Activated CD8-positive, alpha-beta memory T cell treated with anti-CD3 and anti-CD28 coated beads, Interleukin-2, amount 50 U/mL, for 4 hours (primary cell): ENCODE measurements at regions not wholly inside any gene's neighbourhood (a gene's known extent, or its start where the extent isn't known, plus 50 kb on each side); places are given as distances from the start of the nearest gene placed in this dataset.
"Not testable (repeated sequence)": the region's sequence is repeated elsewhere in the genome, so short reads cannot be mapped to it uniquely, and the experiment has no call there.

Source experiments
- DNase-seq: peaks from one replicate; pipeline ENCODE4 v3.0.0-alpha.2; 2020

DNA sequence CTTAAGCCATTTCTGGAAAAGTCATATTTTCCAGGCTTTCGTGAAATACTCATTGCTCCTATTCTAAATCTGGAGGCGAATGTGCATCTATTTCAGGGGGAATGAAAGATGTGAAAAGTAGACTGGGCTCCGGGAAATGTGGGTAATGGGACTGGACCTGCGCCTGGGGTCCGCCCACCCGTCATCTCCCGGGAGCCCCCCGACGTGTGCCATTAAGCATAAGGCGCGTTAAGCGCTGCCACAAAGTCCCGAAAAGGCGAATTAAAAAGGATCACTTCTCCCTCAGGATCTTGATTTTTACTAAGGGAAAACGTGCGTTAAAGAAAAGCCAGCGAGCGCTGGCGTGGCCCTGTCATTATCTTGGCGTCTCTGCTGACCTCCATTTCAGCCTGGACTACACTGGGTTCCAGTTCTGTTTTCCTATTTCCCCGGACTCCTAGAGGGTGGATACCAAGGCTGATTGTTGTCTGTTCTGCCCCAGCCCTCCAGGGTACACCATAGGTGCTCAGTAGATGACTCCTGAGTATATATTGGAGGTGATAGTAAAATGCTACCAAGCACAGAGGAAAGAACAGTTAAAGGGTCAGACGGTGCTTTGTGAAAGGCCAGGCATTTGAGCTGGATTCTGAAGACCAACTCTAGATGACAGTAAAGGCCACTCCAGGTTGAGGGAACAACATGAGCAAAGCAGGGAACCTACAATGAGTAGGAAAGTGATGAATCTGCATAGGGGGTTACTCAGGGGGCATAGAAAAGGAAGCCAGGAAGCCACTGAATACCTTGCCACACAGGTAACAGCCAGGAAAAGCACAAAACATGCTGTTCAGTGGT, 89.2 kb upstream of the ARID1B start:
- no peak for DNase-seq

DNA sequence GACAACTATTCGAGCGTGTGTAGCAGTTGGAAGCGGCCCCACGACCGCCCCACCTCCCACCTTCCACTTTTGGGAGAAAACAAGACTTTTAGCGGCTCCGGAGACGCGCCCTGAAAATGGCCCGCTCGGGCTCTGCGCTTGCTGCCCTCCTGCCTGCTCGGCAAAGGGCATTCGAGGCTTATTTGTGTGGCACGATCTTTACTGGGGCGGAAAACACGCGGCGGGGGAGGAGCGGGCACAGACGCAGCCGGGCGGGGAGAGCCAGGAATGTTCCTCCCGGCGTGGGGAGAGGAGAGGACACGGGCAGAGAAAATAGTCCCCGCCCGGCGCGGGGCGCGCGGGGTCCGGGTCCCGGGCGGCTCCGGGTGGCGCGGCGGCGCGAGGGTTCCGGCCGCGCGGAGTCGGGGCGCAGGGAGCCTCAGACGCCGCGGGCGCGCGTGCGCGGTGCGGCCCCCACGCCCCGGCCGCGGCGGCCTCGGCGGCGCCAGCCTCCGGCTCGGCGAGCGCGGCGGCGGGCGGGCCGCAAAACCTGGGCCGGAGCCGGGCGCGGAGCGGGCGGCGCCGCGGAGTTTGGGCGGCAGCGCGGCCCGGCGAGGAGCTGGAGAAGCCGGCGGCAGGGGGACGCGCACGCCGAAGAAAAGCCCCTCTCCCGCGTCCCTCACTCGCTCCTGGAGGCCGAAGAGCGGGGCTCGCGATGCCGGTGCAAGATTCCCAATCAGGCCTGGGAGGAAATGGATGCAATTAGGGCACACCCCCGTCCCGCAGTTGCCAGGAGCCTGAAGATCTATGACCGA, 90.0 kb upstream of the ARID1B start:
- peak; percentile 74 for DNase-seq

- peak; percentile 27 for DNase-seq
Measured at GRCh38 chr6:156686301-156686994, 90.7 kb upstream of the ARID1B start.

DNA sequence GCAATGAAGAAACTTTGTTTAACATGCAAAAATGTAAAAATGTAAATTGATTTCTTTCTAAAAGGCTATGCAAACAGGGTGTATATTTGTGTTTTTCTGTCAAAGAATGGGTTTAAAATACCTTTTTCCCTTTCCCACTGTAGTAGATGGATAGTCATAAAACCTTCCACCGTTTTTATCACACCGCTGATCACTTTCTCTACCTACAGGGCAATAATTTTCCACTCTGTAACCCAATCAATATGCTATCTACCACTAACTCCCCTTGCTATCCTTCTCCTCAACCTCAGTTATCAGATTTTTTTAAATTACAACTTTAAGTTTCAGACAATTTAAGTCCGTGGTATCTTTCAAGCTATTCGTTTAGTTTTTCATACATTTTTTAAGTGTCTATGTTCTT, 91.4 kb upstream of the ARID1B start:
- no peak for DNase-seq

- no peak for DNase-seq
Measured at GRCh38 chr6:156683821-156684220, 93.4 kb upstream of the ARID1B start.

GRCh38 chr6:156676721-156677120, 100.5 kb upstream of the ARID1B start:
- DNase-seq = no peak

DNA sequence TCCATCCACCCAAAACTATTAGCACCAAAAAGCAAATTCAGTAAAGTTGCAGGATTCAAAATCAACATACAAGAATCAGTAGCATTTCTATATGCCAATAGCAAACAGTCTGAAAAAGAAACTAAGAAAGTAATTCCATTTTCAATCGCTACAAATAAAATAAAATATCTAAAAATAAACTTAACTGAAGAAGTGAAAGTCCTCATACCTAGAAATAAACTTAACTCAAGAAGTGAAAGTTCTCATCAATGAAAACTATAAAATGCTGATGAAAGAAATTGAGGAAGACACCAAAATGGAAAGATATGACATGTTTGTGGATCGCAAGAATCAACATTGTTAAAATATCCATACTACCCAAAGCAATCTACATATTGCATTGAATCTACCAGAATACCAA, 103.0 kb upstream of the ARID1B start:
- DNase-seq = no peak

- DNase-seq = not testable (repeated sequence)
Measured at GRCh38 chr6:156670097-156670496, 107.1 kb upstream of the ARID1B start.

DNA sequence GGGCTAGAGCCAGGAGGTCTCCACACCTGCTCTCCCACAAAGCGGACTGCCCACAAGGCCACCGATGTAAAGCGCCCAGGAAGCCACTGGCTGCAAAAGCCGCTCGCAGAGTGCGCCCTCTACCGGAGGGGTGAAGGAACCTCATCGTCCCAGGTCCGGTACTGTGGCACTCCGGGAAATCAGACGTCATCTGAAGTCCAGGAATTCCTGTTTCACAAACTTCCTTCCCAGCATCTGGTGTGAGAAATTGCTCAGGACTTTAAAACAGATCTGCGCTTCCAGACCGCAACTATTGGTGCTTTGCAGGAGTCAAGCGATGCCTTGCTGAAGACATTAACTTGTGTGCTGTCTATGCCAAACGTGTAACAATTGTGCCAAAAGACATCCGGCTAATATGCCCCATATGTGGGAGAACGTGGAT, 115.1 kb upstream of the ARID1B start:
- no peak for DNase-seq

DNA sequence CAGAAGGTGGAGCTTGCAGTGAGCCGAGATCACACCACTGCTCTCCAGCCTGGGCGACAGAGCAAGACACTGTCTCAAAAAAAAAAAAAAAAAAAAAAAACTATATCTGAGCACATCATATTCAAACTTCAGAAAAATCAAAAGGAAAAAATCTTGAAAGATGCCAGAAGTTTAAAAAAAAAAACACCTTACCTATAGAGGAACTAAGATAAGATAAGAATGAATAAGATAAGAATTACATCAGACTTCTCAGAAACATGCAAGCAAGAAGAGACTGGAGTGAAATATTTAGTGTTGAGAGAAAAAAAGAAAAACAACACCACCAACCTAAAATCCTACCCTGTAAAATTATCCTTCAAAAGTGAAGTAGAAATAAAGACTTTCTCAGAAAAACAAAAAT, 116.8 kb upstream of the ARID1B start:
- DNase-seq = no peak

DNA sequence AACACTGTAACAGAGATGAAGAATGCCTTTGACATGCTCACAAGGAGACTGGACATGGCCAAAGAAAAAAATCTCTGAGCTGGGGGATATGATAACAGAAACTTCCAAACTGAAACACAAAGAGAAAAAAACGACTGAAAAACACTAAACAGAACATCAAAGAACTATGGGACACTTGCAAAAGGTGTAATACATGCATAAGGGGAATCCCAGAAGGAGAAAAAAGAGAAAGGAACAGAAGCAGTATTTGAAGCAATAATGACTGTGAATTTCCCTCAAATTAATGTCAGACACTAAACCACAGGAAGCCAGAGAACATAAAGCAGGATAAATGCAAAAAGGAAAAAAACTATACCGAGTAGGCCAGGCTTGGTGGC, 117.4 kb upstream of the ARID1B start:
- DNase-seq = no peak

DNA sequence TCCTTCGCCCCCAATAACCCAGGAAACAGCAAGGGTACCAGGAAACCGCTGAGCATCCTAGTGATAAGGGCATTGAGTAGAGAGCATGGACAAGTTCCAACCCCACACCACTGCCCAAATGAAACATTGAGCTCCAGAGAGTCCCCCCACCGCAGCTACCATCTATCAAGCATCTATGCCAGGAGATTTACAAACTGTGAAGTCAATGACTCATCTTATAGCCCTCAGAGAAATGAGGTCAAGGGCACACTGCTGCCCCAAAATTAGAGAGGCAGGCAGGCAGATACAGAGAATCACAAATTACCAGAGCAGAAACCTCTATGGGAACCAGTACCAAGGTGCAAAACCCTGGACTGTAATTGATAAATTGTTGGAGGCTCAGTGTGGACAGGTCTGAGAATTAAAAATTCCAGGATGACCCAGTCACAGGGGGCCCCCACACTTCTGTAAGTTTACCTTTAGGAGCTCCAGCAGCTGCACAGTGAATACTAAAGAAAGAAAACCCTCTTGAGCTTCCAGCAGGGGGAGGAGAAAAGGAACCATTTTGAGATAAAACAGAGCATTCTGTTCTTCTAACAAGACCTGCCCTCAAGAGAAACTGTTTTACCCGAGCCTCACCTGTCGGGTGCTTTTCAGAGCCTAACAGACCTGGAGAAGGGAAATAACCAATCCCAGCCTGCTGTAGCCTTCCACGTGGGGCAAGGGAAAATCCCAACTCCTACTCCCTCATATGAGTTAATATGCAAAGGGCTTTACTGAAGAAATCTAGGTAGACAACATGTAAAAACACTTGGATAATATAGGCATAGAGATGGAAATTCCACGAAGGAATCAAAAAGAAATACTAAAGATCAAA, 118.0 kb upstream of the ARID1B start:
- DNase-seq = no peak

GRCh38 chr6:156658186-156658965, 118.8 kb upstream of the ARID1B start:
- no peak for DNase-seq

- no peak for DNase-seq
Measured at GRCh38 chr6:156657296-156657695, 119.9 kb upstream of the ARID1B start.

GRCh38 chr6:156654919-156655918, 122.0 kb upstream of the ARID1B start:
- no peak for DNase-seq

GRCh38 chr6:156652231-156652750, 124.9 kb upstream of the ARID1B start:
- no peak for DNase-seq

DNA sequence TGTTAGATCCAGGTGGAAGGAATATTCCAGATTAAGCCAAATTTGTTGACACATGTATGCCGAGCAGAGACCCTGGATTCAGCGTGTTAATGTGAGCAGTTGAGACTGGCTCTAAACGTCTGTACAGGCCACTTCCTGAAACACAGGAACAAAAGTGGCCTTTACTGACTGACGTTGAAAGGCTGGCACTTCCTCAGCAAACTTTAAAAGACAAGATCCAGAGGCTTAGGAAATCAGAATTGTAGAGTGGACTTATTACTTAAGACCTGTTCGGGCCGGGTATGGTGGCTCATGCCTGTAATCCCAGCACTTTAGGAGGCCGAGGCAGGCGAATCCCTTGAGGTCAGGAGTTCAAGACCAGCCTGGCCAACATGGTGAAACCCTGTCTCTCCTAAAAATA, 125.7 kb upstream of the ARID1B start:
- DNase-seq = no peak

- no peak for DNase-seq
Measured at GRCh38 chr6:156650896-156651390, 126.2 kb upstream of the ARID1B start.

DNA sequence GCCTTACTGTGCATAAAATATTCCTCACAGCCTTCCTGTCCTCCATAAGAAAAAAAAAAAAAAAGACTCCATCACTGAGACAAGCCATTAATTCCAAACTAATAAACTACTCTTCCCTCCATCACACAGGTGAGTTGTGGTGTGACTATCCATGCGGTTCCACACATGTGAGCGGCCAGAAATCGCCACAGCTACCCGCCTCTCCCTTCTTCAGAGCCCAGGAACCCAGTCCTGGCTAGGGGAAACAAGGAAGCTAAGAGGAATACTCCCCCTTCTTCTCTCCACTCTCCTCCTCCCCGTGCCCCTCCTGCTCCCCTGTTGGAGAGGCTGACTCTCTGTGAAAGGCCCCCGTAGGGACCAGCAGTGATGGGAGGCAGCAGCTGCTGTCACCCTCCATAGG, 128.6 kb upstream of the ARID1B start:
- no peak for DNase-seq

GRCh38 chr6:156647991-156648390, 129.2 kb upstream of the ARID1B start:
- DNase-seq = no peak
